ENCODE measurements at regions not wholly inside any gene's neighbourhood (a gene's known extent, or its start where the extent isn't known, plus 50 kb on each side); places are given as distances from the start of the nearest gene placed in this dataset.
"Not testable (repeated sequence)": the region's sequence is repeated elsewhere in the genome, so short reads cannot be mapped to it uniquely, and the experiment has no call there.

DNA sequence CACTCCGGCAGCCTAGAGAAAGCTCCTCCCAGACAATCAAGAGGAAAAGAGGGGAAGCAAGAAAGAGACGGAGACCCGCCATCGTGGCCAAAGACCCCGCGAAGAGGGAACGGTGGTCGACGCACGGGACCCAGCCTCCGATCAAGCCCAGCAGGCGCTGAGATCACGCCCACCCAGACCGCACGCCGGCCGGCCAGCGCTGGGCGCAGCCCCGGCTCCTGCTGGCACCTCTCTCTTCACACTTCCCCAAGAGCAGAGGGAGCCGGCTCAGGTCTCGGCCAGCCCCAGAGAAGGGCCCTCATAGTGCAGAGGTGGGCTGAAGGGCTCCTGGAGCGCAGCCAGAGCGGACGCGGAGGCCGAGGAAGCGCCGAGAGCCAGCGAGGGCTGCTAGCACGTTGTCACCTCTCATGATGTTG lies 918.4 kb upstream of the ADAMTS5 start:
- Mint-ChIP-seq H3K4me1 (ENCODE audit: low read depth, unreplicated experiment) (no peaks in the 10 kb centered on the region), H3K4me3 (ENCODE audit: unreplicated experiment) (no peak overlapping the region), H3K27me3 (ENCODE audit: low read depth, unreplicated experiment) (no peaks in the 10 kb centered on the region), H3K27ac (ENCODE audit: unreplicated experiment) (no peak overlapping the region), H3K9me3 (ENCODE audit: unreplicated experiment) (peaks cover 2% of the 10 kb centered on the region), H3K36me3 (ENCODE audit: low read depth, unreplicated experiment) (no peaks in the 10 kb centered on the region)
- Histone ChIP-seq H3K4me1 (ENCODE audit: insufficient read depth, low read length) (no peaks in the 10 kb centered on the region), H4K20me1 (ENCODE audit: insufficient read depth, low read length) (no peaks in the 10 kb centered on the region), H3K4me3 (ENCODE audit: insufficient read depth, low read depth, low read length) (no peak overlapping the region), H3K4me2 (ENCODE audit: low read length) (no peak overlapping the region), H3K27me3 (ENCODE audit: insufficient read depth, low read length) (no peaks in the 10 kb centered on the region), H3K27ac (ENCODE audit: low read depth, low read length) (no peak overlapping the region), H3K9ac (ENCODE audit: low read length) (no peak overlapping the region), H3K79me2 (ENCODE audit: insufficient read depth, low read length) (no peaks in the 10 kb centered on the region), H3K36me3 (ENCODE audit: insufficient read depth, low read length) (no peaks in the 10 kb centered on the region), H3K9me3 (ENCODE audit: insufficient read depth, low read depth, low read length) (no peaks in the 10 kb centered on the region), H2AFZ (ENCODE audit: low read depth, low read length) (no peak overlapping the region)
- TF ChIP-seq, protein P1, sequence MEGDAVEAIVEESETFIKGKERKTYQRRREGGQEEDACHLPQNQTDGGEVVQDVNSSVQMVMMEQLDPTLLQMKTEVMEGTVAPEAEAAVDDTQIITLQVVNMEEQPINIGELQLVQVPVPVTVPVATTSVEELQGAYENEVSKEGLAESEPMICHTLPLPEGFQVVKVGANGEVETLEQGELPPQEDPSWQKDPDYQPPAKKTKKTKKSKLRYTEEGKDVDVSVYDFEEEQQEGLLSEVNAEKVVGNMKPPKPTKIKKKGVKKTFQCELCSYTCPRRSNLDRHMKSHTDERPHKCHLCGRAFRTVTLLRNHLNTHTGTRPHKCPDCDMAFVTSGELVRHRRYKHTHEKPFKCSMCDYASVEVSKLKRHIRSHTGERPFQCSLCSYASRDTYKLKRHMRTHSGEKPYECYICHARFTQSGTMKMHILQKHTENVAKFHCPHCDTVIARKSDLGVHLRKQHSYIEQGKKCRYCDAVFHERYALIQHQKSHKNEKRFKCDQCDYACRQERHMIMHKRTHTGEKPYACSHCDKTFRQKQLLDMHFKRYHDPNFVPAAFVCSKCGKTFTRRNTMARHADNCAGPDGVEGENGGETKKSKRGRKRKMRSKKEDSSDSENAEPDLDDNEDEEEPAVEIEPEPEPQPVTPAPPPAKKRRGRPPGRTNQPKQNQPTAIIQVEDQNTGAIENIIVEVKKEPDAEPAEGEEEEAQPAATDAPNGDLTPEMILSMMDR (IDR thresholded peaks at IDR 0.05; ENCODE audit: insufficient read depth, low read depth, low read length): no peak
- FAIRE-seq (no peak), DNase-seq (ENCODE audit: low read depth) (no peak)

DNA sequence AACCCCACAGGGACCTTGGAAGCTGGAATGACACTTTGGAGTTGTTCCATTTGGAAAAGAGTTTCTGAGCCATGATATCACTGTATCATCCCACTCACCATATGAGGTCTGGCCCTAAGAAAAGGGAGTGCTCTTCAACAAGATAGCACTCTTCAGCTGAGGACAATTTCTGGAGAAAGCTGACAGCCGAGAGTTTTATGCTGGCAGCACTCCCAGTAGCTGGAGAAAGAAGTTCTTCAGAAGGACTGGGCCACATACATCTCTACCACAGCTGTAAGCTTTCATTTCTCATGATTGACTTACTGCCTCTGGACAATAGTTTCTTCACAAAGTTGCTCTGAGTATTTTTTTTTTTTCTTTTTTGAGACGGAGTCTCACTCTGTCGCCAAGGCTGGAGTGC lies 914.4 kb upstream of the ADAMTS5 start:
- H3K4me2 ChIP-seq (ENCODE audit: low read length); H3K9me3 ChIP-seq (ENCODE audit: insufficient read depth, low read depth, low read length); H4K20me1 ChIP-seq (ENCODE audit: insufficient read depth, low read length); H3K27me3 ChIP-seq (ENCODE audit: insufficient read depth, low read length); H3K4me1 Mint-ChIP-seq (ENCODE audit: low read depth, unreplicated experiment); H3K9me3 Mint-ChIP-seq (ENCODE audit: unreplicated experiment); H3K36me3 ChIP-seq (ENCODE audit: insufficient read depth, low read length); H3K79me2 ChIP-seq (ENCODE audit: insufficient read depth, low read length); FAIRE-seq; DNase-seq (ENCODE audit: low read depth); H3K9ac ChIP-seq (ENCODE audit: low read length); H3K27ac ChIP-seq (ENCODE audit: low read depth, low read length); H3K4me1 ChIP-seq (ENCODE audit: insufficient read depth, low read length); H3K4me3 Mint-ChIP-seq (ENCODE audit: unreplicated experiment); H3K36me3 Mint-ChIP-seq (ENCODE audit: low read depth, unreplicated experiment); H3K27ac Mint-ChIP-seq (ENCODE audit: unreplicated experiment); H2AFZ ChIP-seq (ENCODE audit: low read depth, low read length); H3K27me3 Mint-ChIP-seq (ENCODE audit: low read depth, unreplicated experiment); H3K4me3 ChIP-seq (ENCODE audit: insufficient read depth, low read depth, low read length): not testable (repeated sequence)

DNA sequence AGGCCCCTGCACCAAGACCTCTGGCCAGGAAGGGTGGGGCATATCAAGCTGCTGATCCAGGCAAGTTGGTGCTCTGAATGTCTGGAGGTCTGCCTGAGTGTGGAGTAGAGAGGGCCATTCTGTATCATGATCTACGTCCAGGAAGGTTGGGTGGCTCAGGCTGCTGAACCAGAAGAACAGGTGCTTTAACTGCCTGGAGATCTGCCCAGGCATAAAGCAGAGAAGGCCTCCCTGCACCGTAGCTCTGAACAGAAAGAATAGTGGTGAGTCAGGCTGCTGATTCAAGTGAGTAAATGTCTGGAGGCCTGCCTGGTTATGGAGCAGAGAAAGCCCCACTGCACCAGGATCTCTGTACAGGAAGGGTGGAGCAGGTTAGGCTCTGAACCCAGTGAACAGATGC lies 905.5 kb upstream of the ADAMTS5 start:
- H3K27me3 Mint-ChIP-seq (ENCODE audit: low read depth, unreplicated experiment); H3K36me3 Mint-ChIP-seq (ENCODE audit: low read depth, unreplicated experiment); H3K27ac ChIP-seq (ENCODE audit: low read depth, low read length); H3K9ac ChIP-seq (ENCODE audit: low read length); H2AFZ ChIP-seq (ENCODE audit: low read depth, low read length); H3K4me1 ChIP-seq (ENCODE audit: insufficient read depth, low read length); H3K27ac Mint-ChIP-seq (ENCODE audit: unreplicated experiment); H3K9me3 ChIP-seq (ENCODE audit: insufficient read depth, low read depth, low read length); H3K4me1 Mint-ChIP-seq (ENCODE audit: low read depth, unreplicated experiment); H4K20me1 ChIP-seq (ENCODE audit: insufficient read depth, low read length); H3K36me3 ChIP-seq (ENCODE audit: insufficient read depth, low read length); H3K4me3 Mint-ChIP-seq (ENCODE audit: unreplicated experiment); FAIRE-seq; H3K79me2 ChIP-seq (ENCODE audit: insufficient read depth, low read length); DNase-seq (ENCODE audit: low read depth); H3K27me3 ChIP-seq (ENCODE audit: insufficient read depth, low read length); H3K4me3 ChIP-seq (ENCODE audit: insufficient read depth, low read depth, low read length); H3K4me2 ChIP-seq (ENCODE audit: low read length): not testable (repeated sequence)
- peaks cover 18% of the 10 kb centered on the region for H3K9me3 Mint-ChIP-seq (ENCODE audit: unreplicated experiment)

DNA sequence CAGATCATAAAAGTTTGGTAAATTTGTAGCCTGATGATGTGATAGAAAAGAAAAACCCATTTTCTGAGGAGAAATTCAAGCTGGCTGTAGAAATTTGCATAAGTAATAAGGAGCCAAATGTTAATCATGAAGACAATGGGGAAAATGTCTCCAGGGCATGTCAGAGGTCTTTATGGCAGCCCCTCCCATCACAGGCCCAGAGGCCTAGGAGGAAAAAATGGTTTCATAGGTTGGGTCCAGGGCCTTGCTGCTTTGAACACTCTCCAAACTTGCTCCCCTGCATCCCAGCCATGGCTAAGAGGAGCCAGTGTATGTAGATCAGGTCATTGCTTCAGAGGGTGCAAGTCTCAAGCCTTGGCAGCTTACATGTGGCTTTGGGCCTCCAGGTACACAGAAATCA lies 903.9 kb upstream of the ADAMTS5 start:
- H3K9me3 ChIP-seq (ENCODE audit: insufficient read depth, low read depth, low read length); H3K4me1 Mint-ChIP-seq (ENCODE audit: low read depth, unreplicated experiment); H3K4me1 ChIP-seq (ENCODE audit: insufficient read depth, low read length); H3K27me3 Mint-ChIP-seq (ENCODE audit: low read depth, unreplicated experiment); H3K36me3 Mint-ChIP-seq (ENCODE audit: low read depth, unreplicated experiment); H3K27ac Mint-ChIP-seq (ENCODE audit: unreplicated experiment); H3K79me2 ChIP-seq (ENCODE audit: insufficient read depth, low read length); H4K20me1 ChIP-seq (ENCODE audit: insufficient read depth, low read length); H3K27me3 ChIP-seq (ENCODE audit: insufficient read depth, low read length); H3K4me3 Mint-ChIP-seq (ENCODE audit: unreplicated experiment); H3K4me2 ChIP-seq (ENCODE audit: low read length); H3K9ac ChIP-seq (ENCODE audit: low read length); H3K4me3 ChIP-seq (ENCODE audit: insufficient read depth, low read depth, low read length); DNase-seq (ENCODE audit: low read depth); FAIRE-seq; H3K27ac ChIP-seq (ENCODE audit: low read depth, low read length); H3K36me3 ChIP-seq (ENCODE audit: insufficient read depth, low read length); H2AFZ ChIP-seq (ENCODE audit: low read depth, low read length): not testable (repeated sequence)
- peaks cover 18% of the 10 kb centered on the region for H3K9me3 Mint-ChIP-seq (ENCODE audit: unreplicated experiment)

DNA sequence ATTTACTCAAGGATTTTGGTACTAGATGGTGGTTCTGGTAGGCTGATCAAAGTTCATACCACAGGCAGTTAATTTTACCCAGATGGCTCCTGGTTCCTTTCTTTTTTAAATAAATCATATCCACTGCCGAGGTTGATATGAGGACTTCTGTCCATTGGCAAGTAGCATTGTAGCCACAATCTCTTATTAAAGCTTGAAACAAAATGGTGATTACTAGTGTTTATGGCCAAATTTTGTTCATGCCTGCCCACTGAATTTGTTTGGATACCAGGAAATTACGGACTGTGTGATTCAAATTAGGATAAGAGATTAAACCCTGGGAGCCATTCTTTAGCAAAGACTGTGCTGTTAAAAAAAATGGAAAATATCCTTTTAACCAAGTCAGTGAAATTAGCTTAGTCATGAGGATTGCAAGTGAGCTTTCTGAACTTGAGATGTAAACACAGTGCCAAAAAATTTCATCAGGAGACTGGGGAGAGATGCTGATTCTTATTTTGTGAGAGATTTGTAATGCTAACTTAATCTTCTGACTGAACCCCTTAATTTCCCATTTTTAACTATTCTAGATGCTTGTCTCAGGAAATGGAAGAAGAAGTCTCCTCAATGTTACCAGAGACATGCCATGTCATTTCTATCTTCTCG lies 893.5 kb upstream of the ADAMTS5 start:
- DNase-seq (ENCODE audit: low read depth): peak; percentile 8
- not testable (repeated sequence) for H3K4me3 Mint-ChIP-seq (ENCODE audit: unreplicated experiment)

More for the DNA sequence above, 893.5 kb upstream of the ADAMTS5 start:
- not testable (repeated sequence) for H3K27me3 Mint-ChIP-seq (ENCODE audit: low read depth, unreplicated experiment); H3K36me3 ChIP-seq (ENCODE audit: insufficient read depth, low read length); H3K4me1 Mint-ChIP-seq (ENCODE audit: low read depth, unreplicated experiment); H3K36me3 Mint-ChIP-seq (ENCODE audit: low read depth, unreplicated experiment); H3K9me3 ChIP-seq (ENCODE audit: insufficient read depth, low read depth, low read length); H3K4me3 ChIP-seq (ENCODE audit: insufficient read depth, low read depth, low read length); H3K9ac ChIP-seq (ENCODE audit: low read length); FAIRE-seq; H3K27ac ChIP-seq (ENCODE audit: low read depth, low read length); H3K27ac Mint-ChIP-seq (ENCODE audit: unreplicated experiment); H3K4me2 ChIP-seq (ENCODE audit: low read length); H4K20me1 ChIP-seq (ENCODE audit: insufficient read depth, low read length); H3K9me3 Mint-ChIP-seq (ENCODE audit: unreplicated experiment); H3K79me2 ChIP-seq (ENCODE audit: insufficient read depth, low read length); H3K4me1 ChIP-seq (ENCODE audit: insufficient read depth, low read length); H2AFZ ChIP-seq (ENCODE audit: low read depth, low read length); H3K27me3 ChIP-seq (ENCODE audit: insufficient read depth, low read length)
